ENCODE measurements at regions not wholly inside any gene's neighbourhood (a gene's known extent, or its start where the extent isn't known, plus 50 kb on each side); places are given as distances from the start of the nearest gene placed in this dataset.

- no peak for TF ChIP-seq MAX (IDR thresholded peaks at IDR 0.05; ENCODE audit: low read depth, low read length)
- TF ChIP-seq CTCF (IDR thresholded peaks at IDR 0.05; ENCODE audit: low read depth, low read length) = no peak
These were observed 106.9 kb downstream of the FAM50B start for GRCh38 chr6:3956054-3956453.
